ES-I3 (cell line): ENCODE measurements at regions not wholly inside any gene's neighbourhood (a gene's known extent, or its start where the extent isn't known, plus 50 kb on each side); places are given as distances from the start of the nearest gene placed in this dataset.
"Not testable (repeated sequence)": the region's sequence is repeated elsewhere in the genome, so short reads cannot be mapped to it uniquely, and the experiment has no call there.

Experiments used
- H3K36me3 ChIP-seq: 2 replicates; pipeline ENCODE4 v1.6.1; 2013; ENCODE audit warnings: mild to moderate bottlenecking, low read length, control low read depth, moderate library complexity; ENCODE audit not compliant: insufficient read depth
- H3K4me1 ChIP-seq: 2 replicates; pipeline ENCODE4 v1.6.1; 2013; ENCODE audit warnings: mild to moderate bottlenecking, control low read depth, low read length; ENCODE audit not compliant: insufficient read depth
- H3K9ac ChIP-seq: 2 replicates; pipeline ENCODE4 v1.6.1; 2013; ENCODE audit warnings: low read depth, mild to moderate bottlenecking, low read length, moderate library complexity
- H3K9me3 ChIP-seq: 2 replicates; pipeline ENCODE4 v1.6.1; 2013; ENCODE audit warnings: mild to moderate bottlenecking, low read length, moderate library complexity; ENCODE audit not compliant: control insufficient read depth, insufficient read depth

DNA sequence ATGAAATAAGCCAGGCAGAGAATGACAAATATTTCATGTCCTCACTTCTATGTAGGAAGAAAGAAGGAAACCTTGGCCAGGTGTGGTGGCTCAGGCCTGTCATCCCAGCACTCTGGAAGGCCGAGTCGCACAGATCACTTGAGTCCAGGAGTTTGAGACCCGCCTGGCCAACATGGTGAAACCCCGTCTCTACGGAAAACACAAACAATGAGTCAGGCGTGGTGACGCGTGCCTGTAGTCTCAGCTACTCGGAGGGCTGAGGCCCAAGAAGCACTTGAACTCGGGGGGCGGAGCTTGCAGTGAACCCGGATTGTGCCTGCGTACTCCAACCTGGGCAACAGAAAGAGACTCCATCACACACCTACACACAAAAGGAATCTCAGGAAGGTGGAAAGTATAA, 80.5 kb upstream of the HMX1 start:
- not testable (repeated sequence) for H3K9me3 ChIP-seq, H3K36me3 ChIP-seq, H3K9ac ChIP-seq, H3K4me1 ChIP-seq

DNA sequence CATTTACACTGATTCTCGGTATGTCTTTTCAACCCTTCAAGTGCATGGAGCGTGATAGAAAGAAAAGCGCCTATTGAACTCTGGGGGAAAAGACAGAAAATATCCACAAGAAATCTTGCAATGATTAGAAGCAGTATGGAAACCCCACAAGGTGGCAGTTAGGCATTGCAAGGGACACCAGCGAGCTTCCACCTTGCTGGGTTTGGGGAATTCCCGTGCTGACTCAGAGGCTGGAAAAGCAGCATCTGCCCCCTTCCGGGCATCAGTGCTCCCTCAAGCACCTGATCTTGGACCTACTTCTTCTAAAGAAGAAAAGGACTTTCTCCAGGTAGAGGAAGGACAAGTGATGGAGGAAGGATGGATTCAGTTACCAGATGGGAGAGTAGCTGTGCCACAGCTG, 73.9 kb upstream of the HMX1 start:
- H3K4me1 ChIP-seq, H3K36me3 ChIP-seq, H3K9me3 ChIP-seq, H3K9ac ChIP-seq: not testable (repeated sequence)

DNA sequence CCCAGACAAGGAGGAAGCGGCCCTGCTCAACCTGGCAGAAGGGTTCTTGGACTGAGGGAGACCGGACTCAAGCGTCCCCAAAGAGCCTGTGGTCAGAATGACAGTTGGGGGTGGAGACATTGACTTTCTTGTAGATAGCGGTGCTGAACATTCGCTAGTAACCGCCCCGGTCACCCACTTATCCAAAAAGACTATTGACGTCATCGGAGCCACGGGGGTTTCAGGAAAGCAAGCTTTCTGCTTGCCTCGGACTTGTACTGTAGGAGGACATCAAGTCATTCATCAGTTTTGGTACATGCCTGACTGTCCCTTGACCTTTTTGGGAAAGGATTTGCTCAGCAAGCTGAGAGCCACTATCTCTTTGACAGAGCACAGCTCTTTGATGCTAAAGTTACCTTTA, 71.7 kb upstream of the HMX1 start:
- not testable (repeated sequence) for H3K9ac ChIP-seq, H3K4me1 ChIP-seq, H3K36me3 ChIP-seq, H3K9me3 ChIP-seq

DNA sequence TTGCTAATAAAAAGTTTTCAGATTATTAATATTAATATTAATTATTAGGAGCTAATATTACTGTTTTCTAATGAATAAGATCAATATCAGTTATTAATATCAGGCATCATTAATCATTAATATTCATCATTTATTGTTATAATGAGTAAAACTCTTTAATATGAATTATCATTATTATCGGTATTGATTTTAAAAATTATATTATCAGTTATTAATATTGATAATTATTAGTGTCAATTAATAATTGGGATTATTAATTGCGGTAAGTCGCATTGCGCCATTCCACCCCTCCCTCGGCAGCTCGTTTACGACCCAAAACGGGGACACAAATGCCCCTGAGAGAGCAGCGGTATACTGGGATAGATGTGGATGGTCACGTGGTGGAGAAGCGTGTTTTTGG, 70.4 kb upstream of the HMX1 start:
- H3K9ac ChIP-seq, H3K36me3 ChIP-seq, H3K4me1 ChIP-seq, H3K9me3 ChIP-seq: not testable (repeated sequence)

DNA sequence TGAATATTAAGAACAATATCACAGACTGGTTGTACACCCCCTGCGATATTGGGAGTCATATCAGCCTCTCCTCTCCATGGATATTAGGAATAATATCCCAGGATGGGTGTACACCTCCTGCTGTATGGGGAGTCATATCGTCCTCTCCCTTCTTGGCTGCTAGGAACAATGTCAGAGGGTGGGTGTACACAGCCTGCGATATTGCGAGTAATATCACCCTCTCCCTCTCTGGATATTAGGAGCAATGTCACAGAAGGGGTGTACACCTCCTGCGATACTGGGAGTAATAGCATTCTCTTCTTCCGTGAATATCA, 69.8 kb upstream of the HMX1 start:
- H3K4me1 ChIP-seq, H3K9ac ChIP-seq, H3K36me3 ChIP-seq, H3K9me3 ChIP-seq: not testable (repeated sequence)

DNA sequence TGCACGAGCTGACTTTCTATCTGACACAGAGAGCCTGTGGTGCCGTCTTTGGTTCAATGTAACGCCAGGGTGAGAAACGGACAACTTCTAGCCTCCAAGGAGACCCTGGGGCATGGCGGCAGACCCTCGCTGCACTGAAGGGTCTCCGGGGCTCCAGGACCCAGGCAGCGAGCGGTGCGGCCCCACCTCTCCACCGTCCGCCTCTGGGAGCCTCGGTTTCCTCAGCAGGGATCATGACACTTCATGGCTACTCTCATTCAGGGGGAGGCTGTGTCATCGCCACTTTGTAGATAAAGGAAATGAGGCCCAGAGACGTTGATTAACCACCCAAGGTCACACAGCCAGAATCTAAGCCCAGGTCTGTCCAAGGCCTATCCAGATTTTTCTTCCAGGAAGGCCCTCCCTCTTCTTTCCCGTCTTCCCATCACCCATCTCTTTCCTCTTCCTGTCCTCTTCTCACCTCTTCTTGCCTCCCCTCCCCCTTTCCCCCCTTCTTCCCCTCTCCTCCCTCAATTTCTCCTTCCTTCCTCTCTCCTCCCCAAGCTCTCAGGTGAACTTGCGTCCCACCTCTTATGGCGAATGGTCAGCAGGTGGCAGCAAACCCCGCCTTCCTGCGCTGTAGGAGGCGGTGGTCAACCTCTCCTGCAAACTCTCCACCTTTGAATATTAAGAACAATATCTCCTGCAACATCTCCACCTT, 69.3 kb upstream of the HMX1 start:
- Histone ChIP-seq H3K9ac (no peak overlapping the region), H3K9me3 (no peaks in the 10 kb centered on the region), H3K36me3 (no peaks in the 10 kb centered on the region), H3K4me1 (no peaks in the 10 kb centered on the region; the same call in 1 of the 2 replicates)

DNA sequence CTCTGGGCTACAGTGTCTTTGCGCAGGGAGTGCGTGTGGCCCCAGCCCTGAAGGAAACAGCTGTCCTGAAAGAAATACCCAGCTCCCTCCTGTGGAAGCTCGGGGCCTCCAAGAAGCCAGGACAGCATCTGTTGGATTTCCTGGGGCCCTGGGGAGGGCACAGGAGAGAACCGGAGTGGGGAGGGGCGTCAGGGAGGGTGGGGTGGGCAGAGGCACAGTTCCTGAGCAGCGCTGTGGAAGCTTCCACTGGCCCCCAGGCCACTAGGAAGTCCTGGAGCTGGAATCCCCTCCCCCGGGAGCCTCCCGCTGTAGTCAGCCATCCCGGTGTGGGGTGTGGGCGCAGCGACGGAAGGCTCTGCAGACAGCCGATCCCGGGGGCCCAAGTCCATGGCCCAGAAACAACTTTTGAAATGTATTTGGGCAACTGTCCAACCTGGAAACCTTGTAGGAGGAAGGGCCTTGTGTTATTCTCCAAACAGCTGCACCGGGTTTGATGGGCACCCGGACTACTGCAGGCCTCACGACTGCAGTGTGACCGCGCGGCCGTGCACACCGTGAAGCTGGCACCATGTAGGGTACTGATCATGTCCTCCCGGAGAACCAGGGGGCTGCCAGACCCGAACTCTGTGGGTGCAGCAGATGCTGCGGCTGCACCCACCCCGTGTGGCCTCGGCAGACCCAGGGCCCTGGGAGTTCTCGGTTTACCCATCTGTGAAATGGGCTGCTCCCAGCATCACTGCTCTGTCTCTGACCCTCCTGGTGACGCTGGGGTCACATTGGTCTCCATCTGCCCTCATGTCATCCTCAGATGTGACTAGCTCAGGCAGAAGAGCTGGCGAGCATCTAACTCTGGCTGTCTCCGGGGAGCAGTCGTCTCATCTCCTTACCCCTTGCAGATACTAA, 68.5 kb upstream of the HMX1 start:
- no peaks in the 10 kb centered on the region; the same call in 1 of the 2 replicates for H3K4me1 ChIP-seq
- H3K36me3 ChIP-seq: no peaks in the 10 kb centered on the region

DNA sequence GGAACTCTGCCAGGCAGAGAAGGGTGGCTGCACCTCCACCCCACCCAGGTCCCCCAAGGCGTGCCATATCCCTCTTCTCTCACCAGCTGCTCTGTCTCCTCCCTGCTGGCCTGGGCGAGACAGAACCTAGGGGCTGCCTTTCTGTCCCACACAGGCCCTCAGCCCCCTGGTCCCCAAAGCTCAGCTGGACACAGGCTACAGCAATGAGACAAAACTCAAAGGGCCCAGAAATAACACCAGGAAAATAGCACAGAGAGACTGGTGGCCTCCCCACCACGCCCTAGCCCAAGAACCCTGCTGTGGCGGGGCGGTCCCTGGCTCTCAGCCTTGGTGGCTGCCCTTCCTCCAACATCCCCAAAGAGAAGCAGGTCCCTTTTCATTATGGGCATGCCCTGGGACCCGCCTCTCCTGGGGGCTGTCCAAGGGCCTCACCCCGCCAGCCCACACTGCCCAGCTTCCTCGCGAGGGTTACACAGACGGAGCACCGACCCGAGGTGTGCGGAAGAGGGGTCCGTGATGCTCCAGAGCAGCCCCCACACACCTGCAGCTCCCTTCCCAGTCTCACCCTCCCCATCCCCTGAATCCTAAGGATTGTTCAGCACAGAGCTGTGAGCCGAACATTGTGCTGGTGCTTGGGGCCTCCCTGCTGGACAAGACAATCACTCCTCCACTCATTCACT, 67.7 kb upstream of the HMX1 start:
- peak overlapping the region; percentile 43 for H3K9ac ChIP-seq
- 0 out of 2 replicates have a peak, but pooled peaks cover 6% of the 10 kb centered on the region for H3K9me3 ChIP-seq

More for the DNA sequence above, 68.5 kb upstream of the HMX1 start:
- Histone ChIP-seq H3K9me3 (0 out of 2 replicates have a peak, but pooled peaks cover 3% of the 10 kb centered on the region), H3K9ac (peak overlapping the region; percentile 43)

DNA sequence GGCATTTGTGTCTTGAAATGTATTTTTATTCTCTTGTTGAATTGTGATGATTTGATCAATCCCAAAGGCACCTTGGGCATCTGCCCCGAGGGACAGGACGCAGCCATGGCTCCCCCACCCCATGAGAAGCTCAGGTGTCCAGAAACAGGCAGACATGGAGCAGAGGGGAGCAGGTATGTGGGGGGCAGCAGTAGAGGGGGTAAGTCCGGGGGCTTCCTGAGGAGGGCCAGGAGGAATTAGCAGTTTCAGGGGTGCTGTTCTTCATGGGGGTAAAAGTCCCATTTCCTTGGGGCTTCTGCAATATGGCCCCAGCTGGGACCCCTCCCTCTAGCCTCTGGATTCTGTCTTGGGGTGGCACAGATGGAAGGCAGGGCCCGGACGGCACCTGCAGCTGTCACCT, 67.0 kb upstream of the HMX1 start:
- Histone ChIP-seq H3K4me1 (no peaks in the 10 kb centered on the region; the same call in 1 of the 2 replicates), H3K36me3 (no peaks in the 10 kb centered on the region), H3K9me3 (0 out of 2 replicates have a peak, but pooled peaks cover 6% of the 10 kb centered on the region), H3K9ac (no peak overlapping the region)

More for the DNA sequence above, 67.7 kb upstream of the HMX1 start:
- no peaks in the 10 kb centered on the region; the same call in 1 of the 2 replicates for H3K4me1 ChIP-seq
- H3K36me3 ChIP-seq: no peaks in the 10 kb centered on the region

DNA sequence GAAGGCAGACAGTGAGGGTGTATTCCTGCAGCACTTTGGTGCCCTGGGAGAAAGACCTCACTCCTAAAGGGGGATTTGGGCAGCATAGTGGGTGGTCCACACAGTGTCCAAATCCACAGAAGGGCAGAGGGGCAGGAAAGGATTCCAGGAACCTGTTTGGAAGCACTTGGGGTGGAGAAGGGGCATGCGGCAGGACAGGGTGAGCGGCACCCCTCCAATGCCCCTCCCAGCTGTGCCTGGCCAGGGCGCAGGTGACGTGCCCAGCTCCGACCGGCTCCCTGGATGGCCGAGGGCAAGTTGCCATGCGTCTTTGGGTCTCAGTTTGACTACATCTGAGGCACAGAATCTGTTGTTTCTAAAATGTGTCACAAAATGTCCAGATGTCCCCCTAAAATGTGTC, 66.5 kb upstream of the HMX1 start:
- Histone ChIP-seq H3K36me3 (no peaks in the 10 kb centered on the region), H3K4me1 (no peaks in the 10 kb centered on the region; the same call in 1 of the 2 replicates), H3K9me3 (peaks cover 10% of the 10 kb centered on the region), H3K9ac (no peak overlapping the region)

DNA sequence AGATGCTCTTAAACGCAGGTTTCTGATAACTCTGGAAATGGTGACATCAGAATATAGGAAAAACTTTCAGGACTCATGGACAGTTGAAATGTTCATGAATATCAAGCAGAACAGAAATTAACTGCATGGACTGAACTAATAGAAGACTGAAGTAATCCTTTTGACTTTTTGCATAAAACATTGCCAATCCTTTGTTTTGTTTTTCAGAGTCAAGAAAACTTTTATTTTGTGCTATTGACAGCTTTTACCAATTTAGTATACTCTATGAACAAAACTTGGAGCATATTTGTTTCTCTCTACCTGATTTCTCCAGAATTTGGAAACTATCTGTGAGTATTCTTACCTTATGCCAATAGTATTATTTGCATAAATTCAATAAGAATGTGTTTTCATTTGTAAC, 61.2 kb upstream of the HMX1 start:
- peaks cover 17% of the 10 kb centered on the region for H3K9me3 ChIP-seq
- no peak overlapping the region for H3K9ac ChIP-seq
- no peaks in the 10 kb centered on the region for H3K4me1 ChIP-seq
- no peaks in the 10 kb centered on the region for H3K36me3 ChIP-seq

DNA sequence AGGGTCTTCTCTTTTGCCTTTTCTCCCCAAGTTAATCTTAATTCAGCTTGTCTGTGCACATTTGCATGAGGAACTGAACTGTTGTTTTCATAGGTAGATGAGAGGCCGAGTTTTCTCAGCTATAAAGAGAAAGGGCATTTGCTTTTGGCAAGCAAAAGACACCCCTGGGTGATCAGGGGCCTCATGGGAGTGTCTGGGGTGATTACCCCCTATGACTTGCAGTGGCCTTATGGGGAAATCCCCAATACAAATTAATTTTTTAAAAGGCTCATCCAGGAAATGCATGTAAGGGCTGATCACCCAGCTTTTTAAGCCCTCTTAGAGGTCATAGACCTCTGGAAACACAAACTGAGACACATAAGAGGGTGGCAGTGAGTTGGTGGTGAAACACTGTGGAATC, 56.4 kb upstream of the HMX1 start:
- no peaks in the 10 kb centered on the region for H3K4me1 ChIP-seq
- peaks cover 6% of the 10 kb centered on the region for H3K9me3 ChIP-seq
- H3K9ac ChIP-seq: no peak overlapping the region
- no peaks in the 10 kb centered on the region for H3K36me3 ChIP-seq

DNA sequence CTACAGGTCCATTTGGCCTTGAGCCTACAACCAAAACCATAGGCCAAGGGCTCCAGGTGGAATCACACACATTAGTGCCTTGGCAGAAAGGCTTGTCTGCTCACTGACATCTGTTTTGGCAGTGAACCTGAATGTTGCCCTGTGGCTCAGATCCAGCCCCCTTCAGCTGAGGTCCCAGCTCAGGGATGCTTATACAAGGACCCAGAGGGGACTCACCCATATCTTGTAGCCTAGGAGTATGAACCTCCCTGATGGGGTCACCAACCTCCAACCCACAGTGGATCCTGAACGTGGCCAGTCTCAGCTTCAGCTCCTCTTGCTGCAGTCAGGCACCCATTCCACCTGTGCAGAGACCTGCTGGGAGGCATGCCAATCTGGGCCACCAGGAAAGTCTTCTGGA, 50.8 kb upstream of the HMX1 start:
- Histone ChIP-seq H3K9me3 (no peaks in the 10 kb centered on the region), H3K36me3 (no peaks in the 10 kb centered on the region), H3K4me1 (no peaks in the 10 kb centered on the region), H3K9ac (no peak overlapping the region)

DNA sequence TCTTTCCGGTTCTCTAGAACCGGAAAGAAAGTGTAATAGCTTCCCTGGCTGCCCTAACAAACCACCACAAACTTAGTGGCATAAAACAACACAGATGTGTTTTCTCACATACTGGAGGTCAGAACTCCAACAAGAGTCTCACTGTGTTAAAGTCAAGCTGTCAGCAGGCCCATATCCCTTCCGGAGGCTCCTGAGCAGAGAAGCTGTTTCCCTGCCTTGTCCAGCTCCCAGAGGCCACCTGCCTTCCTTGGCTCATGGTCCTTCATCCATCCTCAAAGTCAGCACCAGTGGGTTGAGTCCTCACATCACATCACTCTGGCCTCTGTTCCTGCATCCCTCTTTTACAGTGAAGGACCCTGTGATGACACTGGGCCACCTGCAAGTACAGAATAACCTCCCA, 49.8 kb upstream of the HMX1 start:
- Histone ChIP-seq H3K9ac (no peak overlapping the region), H3K36me3 (no peaks in the 10 kb centered on the region), H3K4me1 (no peaks in the 10 kb centered on the region), H3K9me3 (no peaks in the 10 kb centered on the region)
